Hematopoietic multipotent progenitor cell (in vitro differentiated cells): ENCODE measurements at regions not wholly inside any gene's neighbourhood (a gene's known extent, or its start where the extent isn't known, plus 50 kb on each side); places are given as distances from the start of the nearest gene placed in this dataset.
"Not testable (repeated sequence)": the region's sequence is repeated elsewhere in the genome, so short reads cannot be mapped to it uniquely, and the experiment has no call there.

Experiments
- DNase-seq, 3 donors: peaks; one replicate each; pipeline ENCODE4 v3.0.0-alpha.2; 2011 to 2015; ENCODE audit warnings: low read depth in 2 of 3, low spot score in 2 of 3

GRCh38 chr5:98321361-98321760 is 452.1 kb upstream of the RGMB start:
- DNase-seq = no peak

GRCh38 chr5:98325187-98325586 is 448.3 kb upstream of the RGMB start:
- DNase-seq = not testable (repeated sequence)

DNA sequence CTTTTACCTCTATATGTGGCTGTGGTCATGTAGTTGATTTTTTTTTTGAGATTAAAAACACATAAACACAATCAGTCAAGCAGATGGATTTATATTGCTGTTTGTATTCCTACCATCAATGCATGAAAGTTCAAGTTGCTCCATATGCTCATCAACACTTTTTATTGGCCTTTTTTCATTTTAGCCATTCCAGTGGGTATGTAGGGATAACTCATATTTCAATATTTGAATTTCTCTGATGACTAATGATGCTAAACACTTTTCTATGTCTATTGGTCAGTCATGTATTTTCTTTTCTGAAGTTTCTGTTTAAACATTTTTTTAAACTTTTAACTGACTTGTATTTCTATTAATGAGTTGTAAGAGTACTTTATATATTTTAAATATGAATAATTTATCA is 445.4 kb upstream of the RGMB start:
- no peak for DNase-seq

- no peak for DNase-seq
Measured at GRCh38 chr5:98330871-98331270, 442.6 kb upstream of the RGMB start.

DNA sequence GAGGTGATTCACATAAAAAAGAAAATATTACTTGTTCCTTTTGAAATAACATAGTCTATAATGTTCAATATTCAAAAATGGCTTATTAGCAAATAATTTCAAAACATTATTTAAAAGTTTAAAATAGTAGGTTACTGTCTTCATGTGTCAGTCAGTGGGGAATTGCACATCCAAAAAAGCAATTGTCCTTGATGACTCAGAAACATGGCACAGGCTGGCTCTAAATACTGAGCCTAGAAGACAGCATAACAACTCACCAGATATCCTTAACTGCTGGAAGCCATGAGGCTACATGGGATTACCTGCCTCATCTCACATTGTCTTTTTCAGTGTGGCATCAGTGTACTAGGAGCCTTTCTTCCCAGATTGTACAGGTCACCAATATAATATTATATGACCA is 439.5 kb upstream of the RGMB start:
- DNase-seq = no peak

DNA sequence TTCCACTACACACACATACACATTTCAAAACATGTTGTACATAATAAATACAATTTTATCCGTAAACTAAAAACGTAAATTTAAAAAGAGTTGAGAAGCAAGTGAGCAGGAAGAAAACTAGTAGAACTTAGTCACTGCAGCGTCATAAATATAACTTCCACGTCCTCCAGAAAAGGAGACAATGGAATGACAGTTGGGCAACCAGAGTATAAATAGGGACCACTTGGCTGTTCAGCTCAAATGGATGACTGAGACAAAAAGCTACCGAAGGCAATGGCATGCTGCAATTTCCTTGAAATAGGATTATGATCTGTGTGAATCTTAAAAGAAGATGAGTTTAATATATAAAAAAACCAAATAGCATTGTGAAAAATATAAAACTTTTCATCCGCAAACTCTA is 438.5 kb upstream of the RGMB start:
- no peak for DNase-seq

GRCh38 chr5:98339141-98339848 is 434.2 kb upstream of the RGMB start:
- no peak for DNase-seq

DNA sequence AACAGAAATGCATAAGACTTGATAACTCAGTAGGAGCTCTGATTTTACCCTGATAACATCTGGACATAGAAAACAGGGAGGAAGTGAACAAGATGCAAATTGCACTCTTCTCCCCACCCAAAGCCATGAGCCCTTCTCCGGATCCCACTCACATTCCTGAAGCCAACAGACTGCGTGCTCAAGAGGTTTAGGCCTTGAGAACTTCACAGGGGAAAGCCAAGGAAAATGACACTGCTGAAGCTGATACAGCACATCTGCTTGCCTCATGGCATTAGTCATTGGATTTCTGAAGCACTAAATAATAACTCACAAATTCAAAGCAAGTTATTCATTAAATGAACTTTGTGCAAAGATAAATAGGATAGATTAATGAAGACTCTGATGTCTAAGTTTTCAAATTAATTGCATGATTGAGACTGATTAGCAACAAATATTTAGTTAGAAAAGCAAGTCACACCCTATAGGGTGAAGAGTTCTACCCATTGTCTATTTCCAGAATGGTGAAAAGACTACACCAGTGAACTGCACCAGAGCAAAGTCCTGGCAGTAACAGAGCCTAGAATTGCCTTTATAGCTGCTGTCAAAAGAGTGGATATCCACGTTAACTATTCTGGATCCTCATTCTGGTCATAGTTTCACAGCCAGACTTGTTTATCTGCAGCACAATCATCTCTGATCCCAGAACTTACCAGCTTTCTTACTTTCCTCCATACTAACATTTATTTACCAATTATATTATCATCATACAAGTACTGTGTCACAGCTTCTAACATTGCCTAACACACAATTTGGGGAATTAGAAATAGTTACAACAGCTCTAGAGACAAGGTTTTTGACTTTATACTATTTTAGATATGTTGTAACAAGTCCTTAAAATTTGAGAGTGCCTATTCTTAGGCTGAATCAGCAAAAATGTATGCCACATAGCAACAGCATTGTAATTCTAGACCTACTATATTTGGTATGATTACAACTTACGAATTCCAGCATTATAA is 432.1 kb upstream of the RGMB start:
- DNase-seq = no peak

- not testable (repeated sequence) for DNase-seq
Measured at GRCh38 chr5:98342958-98343660, 430.4 kb upstream of the RGMB start.

- no peak for DNase-seq
Measured at GRCh38 chr5:98349251-98349989, 424.0 kb upstream of the RGMB start.

GRCh38 chr5:98349990-98350365 is 423.5 kb upstream of the RGMB start:
- no peak for DNase-seq

DNA sequence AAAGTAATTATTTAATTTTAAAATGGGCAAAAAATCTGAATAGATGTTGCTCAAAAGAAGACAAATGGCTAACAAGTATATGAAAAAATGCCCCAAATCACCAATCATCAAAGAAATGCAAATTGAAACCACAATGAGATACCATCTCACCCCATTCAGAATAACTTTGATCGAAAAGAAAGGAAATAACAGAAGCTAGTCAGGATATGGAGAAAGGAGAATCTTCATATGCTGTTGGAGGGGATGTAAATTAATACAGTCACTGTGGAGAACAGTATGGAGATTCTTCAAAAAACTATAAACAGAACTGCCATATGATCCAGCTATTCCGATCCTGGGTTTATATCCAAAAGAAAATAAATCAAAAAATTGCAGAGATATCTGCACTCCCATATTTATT is 418.5 kb upstream of the RGMB start:
- no peak for DNase-seq

DNA sequence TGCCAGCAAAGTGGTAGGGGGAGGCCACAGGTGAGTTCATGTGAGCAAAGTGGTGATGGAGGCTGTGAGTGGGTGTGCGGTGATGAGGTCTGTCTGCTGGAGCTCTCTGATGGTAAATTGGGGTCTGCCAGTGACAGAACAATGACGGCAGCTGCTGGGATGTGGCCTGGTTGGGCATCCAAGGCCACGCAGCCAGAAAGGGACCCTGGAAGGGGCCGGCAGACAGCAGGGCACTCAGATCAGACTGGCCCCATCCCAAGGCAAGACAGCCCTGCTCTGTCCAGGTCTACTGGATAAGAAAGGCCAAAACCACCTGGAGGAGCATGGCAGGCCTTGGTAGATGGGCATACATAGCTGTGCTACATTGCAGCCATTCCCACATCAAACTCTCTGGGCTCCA is 412.9 kb upstream of the RGMB start:
- no peak for DNase-seq

DNA sequence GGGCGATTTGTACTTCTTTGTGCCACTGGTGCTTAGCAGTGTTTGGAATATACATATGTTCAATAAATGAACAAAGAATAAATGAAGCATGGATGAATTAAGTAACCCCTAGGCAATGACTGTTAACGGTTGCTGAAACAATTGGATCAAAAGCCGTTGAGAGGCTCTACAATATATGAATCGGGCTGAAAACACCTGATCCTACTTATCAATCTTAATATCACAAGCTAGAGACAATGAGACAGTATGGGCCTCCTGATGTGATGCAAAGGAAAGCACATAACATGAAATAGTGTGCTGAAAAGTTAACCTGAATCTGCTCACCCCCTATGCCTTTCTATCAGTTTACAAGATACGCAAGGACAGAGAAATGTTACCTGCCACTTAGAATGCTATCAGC is 410.3 kb upstream of the RGMB start:
- DNase-seq = no peak

- no peak for DNase-seq
Measured at GRCh38 chr5:98364549-98364948, 408.9 kb upstream of the RGMB start.

- DNase-seq = no peak
Measured at GRCh38 chr5:98365126-98365525, 408.3 kb upstream of the RGMB start.

DNA sequence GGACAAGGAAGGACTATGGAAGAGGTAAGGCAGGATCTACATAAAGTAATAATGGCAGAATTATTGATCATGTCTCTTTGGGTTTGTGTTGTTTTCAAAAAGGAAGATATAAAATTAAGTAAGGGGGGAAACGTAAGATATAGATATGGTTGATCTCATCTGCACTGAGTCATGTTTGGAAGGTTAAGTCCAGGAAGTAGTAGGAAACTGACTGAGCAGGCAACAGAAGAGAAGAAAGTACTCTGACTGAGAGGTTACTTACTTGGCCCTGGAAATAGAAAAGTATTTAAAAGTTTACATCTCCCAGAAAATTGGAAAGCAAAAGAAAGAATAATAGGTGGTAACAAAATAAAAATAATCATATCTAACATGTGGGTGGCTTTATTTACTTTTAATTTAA is 405.3 kb upstream of the RGMB start:
- DNase-seq = no peak

DNA sequence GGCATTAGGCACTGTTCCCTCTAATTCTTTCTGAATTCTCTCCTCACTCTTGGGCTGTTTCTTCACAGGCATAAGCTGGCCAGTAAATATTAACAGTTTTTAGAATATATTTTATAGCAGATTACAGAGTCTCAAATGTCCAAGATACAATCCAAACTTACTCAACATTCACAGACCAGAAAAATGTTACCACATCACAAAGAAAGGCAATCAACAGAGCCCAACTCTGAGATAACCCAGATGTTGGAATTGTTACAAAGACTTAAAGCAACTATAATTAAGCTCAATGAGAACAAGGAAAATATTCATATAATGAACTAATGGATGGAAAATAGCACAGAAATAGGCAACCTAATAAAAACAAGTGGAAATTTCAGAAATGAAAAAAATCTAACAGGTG is 401.1 kb upstream of the RGMB start:
- DNase-seq = no peak

GRCh38 chr5:98391921-98392625 is 381.4 kb upstream of the RGMB start:
- DNase-seq = no peak

- DNase-seq = not testable (repeated sequence)
Measured at GRCh38 chr5:98393205-98393604, 380.3 kb upstream of the RGMB start.
